Hepatocyte (in vitro differentiated cells): ENCODE measurements at regions not wholly inside any gene's neighbourhood (a gene's known extent, or its start where the extent isn't known, plus 50 kb on each side); places are given as distances from the start of the nearest gene placed in this dataset.

Experiments used
- DNase-seq: peaks from one replicate; pipeline ENCODE4 v3.0.0-alpha.2; 2016; ENCODE audit warnings: low spot score
- H2AFZ ChIP-seq: fragments of 200-600 bp; sonication (generic); 2 replicates; pipeline ENCODE4 v1.6.0; 2016; ENCODE audit warnings: antibody characterized with exemption, mild to moderate bottlenecking
- H3K27ac ChIP-seq: fragments of 200-600 bp; sonication (generic); 2 replicates; pipeline ENCODE4 v1.5.1; 2016; ENCODE audit warnings: mild to moderate bottlenecking
- H3K27me3 ChIP-seq: fragments of 200-600 bp; sonication (generic); 2 replicates; pipeline ENCODE4 v1.6.1; 2016
- H3K36me3 ChIP-seq: fragments of 200-600 bp; sonication (generic); replicated peaks from 2 replicates; pipeline ENCODE4 v1.5.1; 2016; ENCODE audit warnings: low read depth; ENCODE audit not compliant: insufficient read depth
- H3K4me1 ChIP-seq: fragments of 200-600 bp; sonication (generic); 2 replicates; pipeline ENCODE4 v1.5.1; 2016; ENCODE audit warnings: mild to moderate bottlenecking, moderate library complexity; ENCODE audit not compliant: insufficient read depth
- H3K4me2 ChIP-seq: fragments of 200-600 bp; sonication (generic); 2 replicates; pipeline ENCODE4 v1.6.0; 2016
- H3K4me3 ChIP-seq: fragments of 200-600 bp; sonication (generic); 2 replicates; pipeline ENCODE4 v1.5.1; 2016; ENCODE audit warnings: mild to moderate bottlenecking
- H3K79me2 ChIP-seq: fragments of 200-600 bp; sonication (generic); 2 replicates; pipeline ENCODE4 v1.6.0; 2017; ENCODE audit warnings: mild to moderate bottlenecking
- H3K9me2 ChIP-seq: fragments of 200-600 bp; sonication (generic); replicated peaks from 2 replicates; pipeline ENCODE4 v1.6.0; 2017; ENCODE audit warnings: mild to moderate bottlenecking; ENCODE audit not compliant: insufficient read depth
- H3K9me3 ChIP-seq: fragments of 200-600 bp; sonication (generic); 2 replicates; pipeline ENCODE4 v1.5.1; 2016; ENCODE audit warnings: low read depth, mild to moderate bottlenecking
- H4K20me1 ChIP-seq: fragments of 200-600 bp; sonication (generic); 2 replicates; pipeline ENCODE4 v1.6.0; 2016; ENCODE audit warnings: mild to moderate bottlenecking; ENCODE audit not compliant: insufficient read depth, poor library complexity, severe bottlenecking
- EZH2 ChIP-seq: fragments of 200-600 bp; sonication (generic); IDR thresholded peaks from 2 replicates; pipeline ENCODE4 v1.6.1; 2016; ENCODE audit warnings: antibody characterized with exemption, mild to moderate bottlenecking, borderline replicate concordance
- EZH2phosphoT487 ChIP-seq: fragments of 200-600 bp; sonication (generic); IDR thresholded peaks from one replicate; pipeline ENCODE4 v1.6.1; 2018; ENCODE audit warnings: antibody characterized with exemption, mild to moderate bottlenecking, low read depth, moderate library complexity; ENCODE audit not compliant: unreplicated experiment, severe bottlenecking
- WGBS: methylation state at CpG from one replicate; pipeline ENCODE4 v1.1.6; 2016; ENCODE audit warnings: low lambda C conversion rate; ENCODE audit errors: missing lambda C conversion rate; 5-methylcytosine and 5-hydroxymethylcytosine counted together
- TF ChIP-seq, protein P1 (sequence below): fragments of 200-600 bp; sonication (generic); IDR thresholded peaks from 2 replicates; pipeline ENCODE4 v1.5.1; 2016; ENCODE audit warnings: antibody characterized with exemption, mild to moderate bottlenecking; ENCODE audit not compliant: poor library complexity

- DNase-seq, result no peak
- no peak overlapping the region for H3K4me2 ChIP-seq
- TF ChIP-seq EZH2, result no peak
- no peak for TF ChIP-seq EZH2phosphoT487
- TF ChIP-seq, protein P1, sequence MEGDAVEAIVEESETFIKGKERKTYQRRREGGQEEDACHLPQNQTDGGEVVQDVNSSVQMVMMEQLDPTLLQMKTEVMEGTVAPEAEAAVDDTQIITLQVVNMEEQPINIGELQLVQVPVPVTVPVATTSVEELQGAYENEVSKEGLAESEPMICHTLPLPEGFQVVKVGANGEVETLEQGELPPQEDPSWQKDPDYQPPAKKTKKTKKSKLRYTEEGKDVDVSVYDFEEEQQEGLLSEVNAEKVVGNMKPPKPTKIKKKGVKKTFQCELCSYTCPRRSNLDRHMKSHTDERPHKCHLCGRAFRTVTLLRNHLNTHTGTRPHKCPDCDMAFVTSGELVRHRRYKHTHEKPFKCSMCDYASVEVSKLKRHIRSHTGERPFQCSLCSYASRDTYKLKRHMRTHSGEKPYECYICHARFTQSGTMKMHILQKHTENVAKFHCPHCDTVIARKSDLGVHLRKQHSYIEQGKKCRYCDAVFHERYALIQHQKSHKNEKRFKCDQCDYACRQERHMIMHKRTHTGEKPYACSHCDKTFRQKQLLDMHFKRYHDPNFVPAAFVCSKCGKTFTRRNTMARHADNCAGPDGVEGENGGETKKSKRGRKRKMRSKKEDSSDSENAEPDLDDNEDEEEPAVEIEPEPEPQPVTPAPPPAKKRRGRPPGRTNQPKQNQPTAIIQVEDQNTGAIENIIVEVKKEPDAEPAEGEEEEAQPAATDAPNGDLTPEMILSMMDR, result no peak
- no peak overlapping the region for H3K4me3 ChIP-seq
- H3K4me1 ChIP-seq, result peaks cover 9% of the 10 kb centered on the region
- H3K36me3 ChIP-seq, result no peaks in the 10 kb centered on the region
- 91% methylated on average over 28 of the region's 28 CpGs for WGBS
- H3K27me3 ChIP-seq, result peaks cover 2% of the 10 kb centered on the region
- H3K27ac ChIP-seq, result no peak overlapping the region
- no peaks in the 10 kb centered on the region for H4K20me1 ChIP-seq
- H2AFZ ChIP-seq, result no peak overlapping the region
- no peaks in the 10 kb centered on the region for H3K9me2 ChIP-seq
- no peaks in the 10 kb centered on the region for H3K79me2 ChIP-seq
- H3K9me3 ChIP-seq, result no peaks in the 10 kb centered on the region
These were observed 59.2 kb upstream of the B3GAT1 start for GRCh38 chr11:134471087-134471715.

DNA sequence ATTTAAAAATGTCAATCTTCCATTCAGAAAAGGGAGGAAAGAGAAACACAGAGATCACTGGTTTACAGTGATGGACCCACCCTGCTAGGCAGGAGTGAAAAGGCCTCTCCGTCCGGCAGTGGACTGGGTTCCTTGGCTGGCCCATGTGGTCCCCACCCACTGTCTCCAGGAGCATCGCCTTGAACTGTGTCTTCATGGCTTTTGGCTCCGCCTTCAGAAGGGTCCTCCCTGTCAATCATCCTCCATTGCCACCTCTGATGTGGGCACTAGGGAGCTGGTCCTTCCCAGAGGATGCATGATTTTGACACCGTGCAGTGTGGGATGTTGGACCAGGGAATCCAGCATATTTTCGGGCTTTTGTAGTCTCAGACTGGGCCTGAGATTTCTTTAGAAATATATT, 58.2 kb upstream of the B3GAT1 start:
- no peak overlapping the region for H3K4me2 ChIP-seq
- H3K36me3 ChIP-seq, result no peaks in the 10 kb centered on the region
- DNase-seq, result no peak
- WGBS, result 94% methylated on average over 6 of the region's 6 CpGs
- H3K4me3 ChIP-seq, result no peak overlapping the region
- no peaks in the 10 kb centered on the region for H3K9me3 ChIP-seq
- TF ChIP-seq EZH2phosphoT487 (no peak), EZH2 (no peak)
- TF ChIP-seq, protein P1, result no peak
- no peaks in the 10 kb centered on the region for H3K9me2 ChIP-seq
- H3K27ac ChIP-seq, result no peak overlapping the region
- peaks cover 7% of the 10 kb centered on the region for H3K27me3 ChIP-seq
- no peaks in the 10 kb centered on the region for H3K79me2 ChIP-seq
- H4K20me1 ChIP-seq, result no peaks in the 10 kb centered on the region
- no peak overlapping the region for H2AFZ ChIP-seq
- peaks cover 11% of the 10 kb centered on the region for H3K4me1 ChIP-seq

DNA sequence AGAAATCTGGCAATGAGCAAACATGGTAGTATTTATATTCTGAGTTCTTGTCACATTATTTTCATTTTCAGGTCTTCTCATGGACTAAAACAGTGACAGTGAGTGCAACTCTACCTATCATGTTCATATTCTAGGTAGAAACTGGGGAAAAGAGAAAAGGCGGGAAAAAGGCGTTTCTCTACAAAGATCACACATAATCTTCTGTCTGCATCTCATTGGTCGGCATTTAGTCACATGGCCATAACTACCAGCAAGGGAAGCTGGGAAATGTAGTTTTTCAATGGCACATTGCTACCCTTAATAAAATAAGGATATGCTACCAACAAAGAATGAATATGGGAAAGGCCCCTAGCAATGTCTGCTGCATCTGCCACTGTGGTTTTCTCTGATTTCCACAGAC, 57.6 kb upstream of the B3GAT1 start:
- DNase-seq, result no peak
- Histone ChIP-seq H3K27ac (no peak overlapping the region), H3K79me2 (no peaks in the 10 kb centered on the region), H4K20me1 (no peaks in the 10 kb centered on the region), H3K9me2 (no peaks in the 10 kb centered on the region), H3K4me2 (no peak overlapping the region), H3K9me3 (no peaks in the 10 kb centered on the region), H2AFZ (no peak overlapping the region), H3K27me3 (peaks cover 7% of the 10 kb centered on the region), H3K4me1 (peaks cover 11% of the 10 kb centered on the region), H3K4me3 (no peak overlapping the region), H3K36me3 (no peaks in the 10 kb centered on the region)
- WGBS, result 89% methylated on average over 3 of the region's 3 CpGs
- TF ChIP-seq EZH2phosphoT487, result no peak
- TF ChIP-seq, protein P1, result no peak
- no peak for TF ChIP-seq EZH2

DNA sequence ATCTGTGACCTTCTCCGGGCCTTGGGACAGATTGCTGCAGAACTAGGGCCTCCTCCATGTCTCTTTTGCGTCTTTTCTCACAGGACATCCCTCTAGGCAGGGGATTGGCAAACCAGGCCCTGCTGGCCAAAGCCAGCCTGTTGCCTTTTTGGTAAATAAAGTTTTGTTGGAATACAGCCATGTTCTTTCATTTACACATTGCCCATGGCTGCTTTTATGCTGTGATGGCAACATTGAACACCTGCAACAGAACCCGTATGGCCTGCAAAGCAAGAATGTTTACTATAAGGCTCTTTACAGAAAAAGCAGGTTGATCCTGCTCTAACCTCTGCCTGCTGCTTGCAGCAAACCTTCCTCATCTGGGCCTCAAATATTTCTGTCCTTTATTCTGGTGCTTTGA, 56.8 kb upstream of the B3GAT1 start:
- WGBS, result 79% methylated on average over 3 of the region's 3 CpGs
- no peaks in the 10 kb centered on the region for H3K79me2 ChIP-seq
- no peak overlapping the region for H3K4me3 ChIP-seq
- no peak overlapping the region for H3K4me2 ChIP-seq
- H3K9me2 ChIP-seq, result no peaks in the 10 kb centered on the region
- TF ChIP-seq, protein P1, result no peak
- TF ChIP-seq EZH2phosphoT487 (no peak), EZH2 (no peak)
- H3K4me1 ChIP-seq, result peaks cover 11% of the 10 kb centered on the region
- H3K27ac ChIP-seq, result no peak overlapping the region
- no peaks in the 10 kb centered on the region for H3K36me3 ChIP-seq
- H3K27me3 ChIP-seq, result peaks cover 7% of the 10 kb centered on the region
- no peak overlapping the region for H2AFZ ChIP-seq
- no peaks in the 10 kb centered on the region for H3K9me3 ChIP-seq
- no peak for DNase-seq
- H4K20me1 ChIP-seq, result no peaks in the 10 kb centered on the region
